GM18520 (cell line): ENCODE measurements at regions not wholly inside any gene's neighbourhood (a gene's known extent, or its start where the extent isn't known, plus 50 kb on each side); places are given as distances from the start of the nearest gene placed in this dataset.
"Not testable (repeated sequence)": the region's sequence is repeated elsewhere in the genome, so short reads cannot be mapped to it uniquely, and the experiment has no call there.

Source experiments
- ATAC-seq: cut with Tn5 transposase; IDR thresholded peaks from one replicate; pipeline ENCODE4 v1.9.1; 2021; ENCODE audit not compliant: unreplicated experiment

DNA sequence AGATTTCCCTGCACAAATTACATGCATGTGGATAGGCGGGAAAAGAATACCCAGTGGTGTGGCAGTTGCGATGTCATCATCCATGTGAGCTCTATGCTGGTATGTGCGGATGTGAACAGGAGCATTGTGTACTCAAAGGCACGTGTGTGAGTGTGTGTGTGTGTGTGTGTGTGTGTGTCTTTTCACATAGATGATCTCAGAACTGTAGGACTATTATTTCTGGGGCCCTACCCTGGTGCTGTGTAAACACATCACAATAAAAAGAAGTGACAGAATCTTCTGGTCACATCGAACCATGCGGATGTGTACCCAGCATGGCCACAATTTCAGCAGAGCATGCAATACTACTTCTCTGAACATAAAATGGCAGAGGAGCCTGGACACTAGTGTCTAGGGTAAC, 624.8 kb downstream of the MID1IP1 start:
- no peak for ATAC-seq

DNA sequence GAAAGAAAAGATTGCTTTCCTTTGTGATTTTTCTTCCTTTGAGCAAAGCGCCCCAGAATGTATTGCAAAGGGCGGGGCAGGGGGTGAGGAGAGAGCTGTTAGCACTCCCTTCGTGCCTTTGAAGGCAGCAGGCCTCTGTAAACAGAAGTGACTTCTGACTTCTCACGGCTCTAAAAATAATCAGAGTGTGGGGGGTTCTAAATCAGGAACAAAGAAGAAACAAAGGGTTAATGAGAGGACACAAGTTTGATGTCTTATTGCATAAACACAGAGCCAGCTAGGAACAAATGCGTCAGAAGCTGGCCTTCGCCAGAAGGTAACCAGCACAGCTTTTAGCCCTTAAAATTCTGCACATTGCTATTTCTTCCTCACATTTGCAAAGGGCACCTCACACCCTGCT, 626.2 kb downstream of the MID1IP1 start:
- ATAC-seq, result no peak

DNA sequence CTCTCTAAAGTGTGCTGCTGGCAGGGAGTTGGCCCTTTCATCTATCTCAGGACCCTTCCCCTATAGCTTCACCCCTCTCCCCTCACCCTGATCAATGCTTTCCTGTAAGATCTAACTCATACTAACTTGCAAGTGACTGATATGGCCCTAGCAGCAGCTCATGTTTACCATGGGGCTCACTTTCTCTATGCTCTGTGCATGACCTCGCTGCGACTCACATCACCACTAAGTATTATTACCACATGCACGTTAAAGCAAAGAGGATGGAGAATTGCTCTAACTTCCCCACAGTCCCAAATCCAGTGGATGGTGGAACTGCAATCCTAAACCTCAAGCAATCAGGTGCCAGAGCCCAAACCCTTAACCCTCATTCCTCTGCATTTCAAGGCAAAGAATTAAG, 626.6 kb downstream of the MID1IP1 start:
- ATAC-seq, result no peak

DNA sequence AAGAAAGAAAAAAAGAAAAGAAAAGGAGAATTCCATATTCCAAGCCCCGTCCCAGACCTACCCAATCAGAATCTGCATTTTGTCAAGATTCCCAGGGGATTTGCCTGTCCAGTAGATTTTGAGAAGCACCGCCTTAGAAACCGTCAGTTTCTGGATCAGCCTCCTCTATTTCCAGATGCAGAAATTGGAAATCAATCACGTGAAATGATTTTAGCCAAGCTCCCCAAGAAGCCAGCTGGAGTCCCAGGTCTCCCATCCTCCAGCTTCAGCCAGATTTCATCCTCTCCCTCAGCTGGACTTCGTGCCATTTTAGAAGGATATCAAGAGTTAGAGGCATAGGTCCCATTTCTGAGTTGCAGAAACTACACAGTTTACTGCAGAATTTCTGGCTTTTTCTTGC, 629.3 kb downstream of the MID1IP1 start:
- ATAC-seq, result no peak

DNA sequence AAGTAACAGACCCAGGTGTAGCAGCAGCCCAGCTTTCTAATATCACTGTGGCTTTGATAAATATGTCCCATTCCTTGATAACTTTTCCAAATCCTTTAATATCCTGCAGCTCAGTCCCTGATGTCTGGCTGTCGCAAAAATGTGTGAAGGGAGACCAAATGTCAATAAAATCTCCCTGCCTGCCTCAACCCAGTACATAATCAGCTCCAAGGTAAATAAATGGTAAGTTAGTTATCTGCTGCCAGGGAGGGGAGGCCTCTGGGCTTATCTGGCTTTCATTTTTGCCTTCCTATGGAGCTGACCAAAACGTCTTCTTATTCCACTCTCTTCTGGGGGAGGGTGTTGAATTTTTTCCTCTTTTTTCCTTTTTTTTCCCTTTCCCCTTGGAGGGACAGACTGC, 630.6 kb downstream of the MID1IP1 start:
- no peak for ATAC-seq

DNA sequence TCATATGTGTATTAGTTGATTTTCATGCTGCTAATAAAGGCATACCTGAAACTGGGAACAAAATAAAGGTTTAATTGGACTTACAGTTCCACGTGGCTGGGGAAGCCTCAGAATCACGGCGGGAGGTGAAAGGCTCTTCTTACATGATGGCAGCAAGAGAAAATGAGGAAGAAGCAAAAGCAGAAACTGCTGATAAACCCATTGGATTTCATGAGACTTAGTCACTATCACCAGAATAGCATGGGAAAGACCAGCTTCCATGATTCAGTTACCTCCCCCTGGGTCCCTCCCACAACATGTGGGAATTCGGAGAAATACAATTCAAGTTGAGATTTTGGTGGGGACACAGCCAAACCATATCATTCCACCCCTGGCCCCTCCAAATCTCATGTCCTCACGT, 633.4 kb downstream of the MID1IP1 start:
- ATAC-seq, result not testable (repeated sequence)

DNA sequence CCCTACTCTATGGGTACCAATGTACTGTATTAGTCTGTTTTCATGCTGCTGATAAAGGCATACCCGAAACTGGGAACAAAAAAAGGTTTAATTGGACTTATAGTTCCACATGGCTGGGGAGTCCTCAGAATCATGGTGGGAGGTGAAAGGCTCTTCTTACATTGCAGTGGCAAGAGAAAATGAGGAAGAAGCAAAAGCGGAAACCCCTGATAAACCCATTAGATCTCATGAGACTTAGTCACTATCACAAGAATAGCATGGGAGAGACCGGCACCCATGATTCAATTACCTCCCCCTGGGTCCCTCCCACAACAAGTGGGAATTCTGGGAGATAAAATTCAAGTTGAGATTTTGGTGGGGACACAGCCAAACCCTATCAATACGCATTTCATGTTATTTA, 635.3 kb downstream of the MID1IP1 start:
- not testable (repeated sequence) for ATAC-seq

DNA sequence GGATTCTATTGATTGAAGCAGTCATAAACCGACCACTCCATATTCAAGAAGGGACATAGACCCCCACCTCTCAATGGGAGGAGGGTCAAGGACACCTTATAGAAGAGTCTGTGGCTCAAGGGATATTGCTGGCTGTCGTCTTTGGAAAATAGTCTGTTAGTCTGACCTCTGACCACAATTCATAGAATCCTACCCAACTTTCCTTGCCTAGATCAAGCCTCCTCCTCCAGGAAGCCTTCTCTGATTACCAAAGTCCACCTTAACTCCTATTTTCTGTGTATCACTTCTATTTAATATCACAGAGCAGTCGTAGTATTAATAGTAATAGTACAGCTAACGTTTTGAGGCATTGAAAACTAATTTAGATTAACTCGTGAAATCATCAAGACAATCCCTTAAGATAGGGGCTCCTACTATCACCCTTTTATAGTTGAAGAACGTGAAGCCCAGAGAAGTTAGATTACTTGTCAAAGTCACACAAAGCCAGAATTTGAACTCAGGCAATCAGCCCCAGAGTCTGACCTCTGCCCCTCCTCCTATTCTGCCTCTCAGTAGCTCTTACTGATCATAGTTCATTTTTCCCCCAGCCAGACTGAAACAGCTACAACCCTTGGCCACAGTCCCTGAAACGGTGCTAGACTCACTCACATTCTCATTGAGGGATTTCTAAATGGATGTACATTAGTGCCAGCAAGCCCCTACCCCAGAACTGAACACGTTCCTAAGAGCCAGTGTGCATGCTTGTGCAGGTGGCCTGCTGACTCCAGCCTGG, 636.6 kb downstream of the MID1IP1 start:
- ATAC-seq, result no peak

DNA sequence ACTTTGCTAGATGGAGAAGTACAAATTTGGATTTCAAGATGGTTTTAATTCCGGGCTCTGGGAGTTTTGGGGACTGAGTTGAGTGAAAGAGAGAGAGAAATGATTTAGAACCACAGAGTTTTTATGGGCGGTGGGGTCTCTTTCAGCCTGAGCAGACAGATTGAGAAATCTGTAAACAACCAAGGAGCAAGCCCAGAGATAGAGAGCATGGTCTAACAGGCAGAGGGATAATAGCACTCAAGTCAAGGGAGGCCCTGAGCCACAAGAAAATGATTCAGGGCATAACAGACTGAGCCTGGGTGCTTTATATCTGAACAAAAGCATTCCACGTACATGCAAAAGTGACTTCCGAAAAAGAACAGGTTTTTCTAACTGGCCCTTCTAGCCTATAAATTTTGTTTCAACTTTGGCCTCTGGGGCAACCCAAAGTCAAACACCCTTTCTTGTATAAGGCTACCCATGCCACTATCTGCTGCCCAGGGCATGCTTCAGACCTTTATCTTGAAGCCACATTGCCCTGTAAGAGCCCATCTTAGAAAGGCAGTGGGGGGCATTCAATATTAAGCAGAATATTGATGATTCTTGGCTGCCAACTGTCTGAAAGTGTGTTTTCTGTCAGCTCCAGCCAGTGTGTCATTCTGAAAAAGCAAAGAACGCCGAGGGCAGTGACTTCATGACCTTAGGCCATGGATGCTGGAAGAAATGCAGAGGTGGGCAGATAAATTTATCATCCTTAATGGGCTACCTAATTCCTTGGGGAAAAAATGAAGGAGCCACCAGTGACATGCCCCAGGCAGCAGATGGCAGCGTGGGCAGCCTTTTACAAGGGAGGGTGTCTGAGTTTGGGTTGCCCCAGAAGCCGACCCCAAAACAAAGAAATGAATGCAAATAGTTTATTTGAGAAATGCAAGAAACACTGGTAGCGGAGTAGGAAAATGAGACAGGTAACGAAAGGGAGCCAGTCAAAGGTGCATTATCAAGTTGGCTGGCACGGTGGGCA, 637.6 kb downstream of the MID1IP1 start:
- ATAC-seq, result no peak

DNA sequence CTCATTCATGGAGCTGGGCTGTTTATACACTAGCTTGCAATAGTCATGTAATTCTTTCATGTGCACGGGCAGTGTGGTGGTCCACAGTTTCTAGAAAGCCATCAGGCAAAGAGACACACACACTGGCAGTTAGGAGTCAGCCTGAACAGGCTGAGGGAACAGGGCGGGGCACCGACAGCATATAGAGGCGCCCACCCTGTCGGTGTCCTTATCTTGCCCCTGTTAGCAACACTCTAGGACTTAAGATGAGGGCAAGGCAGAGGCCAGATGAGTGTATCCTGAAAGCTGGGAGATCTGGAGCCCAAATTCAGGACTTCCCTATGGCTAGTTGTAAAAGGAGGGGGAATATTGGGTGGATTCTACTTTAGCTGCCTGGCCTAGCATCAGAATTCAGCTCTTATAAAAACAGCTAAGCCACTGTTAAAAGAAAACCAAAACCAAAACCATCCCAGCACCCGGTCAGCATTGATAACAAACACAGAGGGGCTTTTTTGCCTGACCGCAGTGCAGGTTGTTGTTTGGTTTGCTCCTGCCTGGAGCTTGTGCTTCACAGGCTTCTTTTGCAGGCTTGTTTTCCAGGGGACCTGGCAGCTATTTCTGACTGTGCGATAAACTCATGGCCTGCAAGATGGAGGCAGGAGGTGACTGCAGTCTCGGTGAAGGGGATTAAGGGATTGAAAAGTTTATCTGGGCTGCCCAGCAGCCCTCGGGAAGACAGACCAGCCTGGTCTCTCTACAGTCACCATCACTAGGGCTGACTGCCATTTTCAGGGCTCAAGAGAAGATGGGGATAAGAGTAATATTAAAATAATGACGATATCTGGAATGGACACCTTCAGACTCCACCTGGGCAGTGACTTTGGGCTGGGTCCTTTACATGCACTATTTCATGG, 638.9 kb downstream of the MID1IP1 start:
- peak; percentile 58 for ATAC-seq

DNA sequence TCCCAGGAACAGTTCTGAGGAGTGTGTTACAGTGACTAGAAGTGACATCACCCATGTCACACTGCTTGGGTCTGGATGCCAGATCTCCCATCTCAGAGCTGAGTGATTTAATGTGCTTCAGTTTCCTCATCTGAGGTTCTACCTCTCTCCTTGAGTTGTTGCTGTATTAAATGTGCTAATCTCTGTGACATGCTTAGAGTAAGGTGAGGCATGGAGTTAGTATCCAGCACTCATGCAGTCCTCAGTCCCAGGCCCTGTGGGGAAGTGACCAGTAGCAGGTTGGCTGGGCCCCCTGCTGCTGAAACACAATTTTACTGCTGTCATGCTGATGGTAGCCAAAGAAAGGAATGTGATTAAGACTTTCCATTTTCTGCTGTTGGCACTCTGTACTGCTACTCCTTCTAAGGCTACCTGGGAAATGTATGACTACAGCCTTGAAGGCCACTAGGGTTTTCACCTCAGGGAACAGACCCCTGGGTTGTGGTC, 639.6 kb downstream of the MID1IP1 start:
- peak; percentile 5 for ATAC-seq

DNA sequence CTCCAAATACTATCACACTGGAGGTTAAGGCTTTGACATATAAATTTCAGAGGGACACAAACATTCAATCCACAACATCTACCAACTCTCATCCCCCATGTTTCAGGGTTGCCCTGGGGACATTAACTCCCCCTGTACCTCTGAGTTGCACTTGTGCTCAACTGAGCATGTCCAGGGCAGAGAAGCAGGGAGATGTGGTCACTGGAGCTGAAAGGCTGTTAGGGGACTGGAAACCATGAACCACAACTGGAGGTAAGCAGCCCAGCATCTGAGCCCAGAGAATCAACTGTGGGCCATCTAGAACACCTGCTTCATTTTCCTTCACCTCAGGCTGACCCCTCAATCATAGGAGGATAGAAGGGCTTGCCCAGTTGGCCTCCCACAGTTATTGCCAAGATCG, 641.1 kb downstream of the MID1IP1 start:
- ATAC-seq, result no peak

DNA sequence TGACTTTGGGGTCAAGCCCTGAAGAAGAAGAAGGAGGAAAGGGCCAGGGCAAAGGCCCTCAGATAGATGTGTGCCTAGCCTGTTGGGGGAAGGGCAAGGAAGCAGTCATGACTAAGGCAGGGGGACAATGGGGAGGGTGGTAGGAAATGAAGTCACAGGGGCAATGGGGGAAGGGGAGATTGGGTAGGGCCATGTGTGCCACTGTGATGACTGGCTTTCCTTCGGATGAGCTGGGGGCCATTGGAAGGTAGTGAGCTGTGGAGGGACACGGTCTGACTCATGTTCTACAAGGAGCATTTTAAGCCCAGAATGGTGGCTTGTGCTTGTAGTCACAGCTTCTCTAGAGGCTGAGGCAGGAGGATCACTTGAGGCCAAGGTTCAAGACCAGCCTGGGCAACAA, 642.0 kb downstream of the MID1IP1 start:
- ATAC-seq, result no peak

DNA sequence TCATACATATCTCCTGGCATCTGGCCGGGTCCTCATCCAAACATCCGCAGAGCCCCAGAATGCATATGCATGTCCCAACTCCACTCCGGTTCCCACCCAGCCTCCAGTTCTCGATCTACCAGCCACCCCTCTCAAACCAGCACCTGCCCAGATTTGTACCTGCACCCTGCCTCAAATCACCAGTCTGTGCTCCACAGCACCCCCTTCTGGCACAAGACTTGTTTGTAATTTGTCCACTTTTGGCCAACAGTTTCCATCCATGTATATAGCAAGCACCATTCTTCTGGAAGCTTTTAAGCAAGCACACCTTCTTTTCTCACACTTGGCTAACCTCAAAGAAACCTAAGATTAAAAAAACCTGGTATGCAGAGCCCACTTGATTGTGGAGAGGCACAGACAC, 644.1 kb downstream of the MID1IP1 start:
- no peak for ATAC-seq

DNA sequence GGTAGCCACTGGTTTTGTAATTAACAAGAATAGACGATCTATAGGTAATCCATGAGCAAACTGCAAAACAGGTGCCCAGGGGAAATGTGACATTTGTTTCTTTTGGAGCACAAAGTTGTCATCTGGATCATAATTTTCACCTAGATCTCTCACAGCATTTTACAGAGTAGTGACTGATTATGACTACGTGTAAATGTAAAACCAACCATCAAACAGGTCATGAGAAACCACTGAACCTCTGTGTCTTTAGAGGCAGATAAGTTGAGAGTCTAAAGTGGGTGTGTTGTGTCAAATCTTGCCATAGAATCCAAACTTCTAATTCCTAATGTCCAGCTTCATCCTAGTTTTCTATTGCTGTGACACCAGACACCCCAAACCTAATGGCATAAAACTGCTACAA, 648.1 kb downstream of the MID1IP1 start:
- ATAC-seq, result no peak

DNA sequence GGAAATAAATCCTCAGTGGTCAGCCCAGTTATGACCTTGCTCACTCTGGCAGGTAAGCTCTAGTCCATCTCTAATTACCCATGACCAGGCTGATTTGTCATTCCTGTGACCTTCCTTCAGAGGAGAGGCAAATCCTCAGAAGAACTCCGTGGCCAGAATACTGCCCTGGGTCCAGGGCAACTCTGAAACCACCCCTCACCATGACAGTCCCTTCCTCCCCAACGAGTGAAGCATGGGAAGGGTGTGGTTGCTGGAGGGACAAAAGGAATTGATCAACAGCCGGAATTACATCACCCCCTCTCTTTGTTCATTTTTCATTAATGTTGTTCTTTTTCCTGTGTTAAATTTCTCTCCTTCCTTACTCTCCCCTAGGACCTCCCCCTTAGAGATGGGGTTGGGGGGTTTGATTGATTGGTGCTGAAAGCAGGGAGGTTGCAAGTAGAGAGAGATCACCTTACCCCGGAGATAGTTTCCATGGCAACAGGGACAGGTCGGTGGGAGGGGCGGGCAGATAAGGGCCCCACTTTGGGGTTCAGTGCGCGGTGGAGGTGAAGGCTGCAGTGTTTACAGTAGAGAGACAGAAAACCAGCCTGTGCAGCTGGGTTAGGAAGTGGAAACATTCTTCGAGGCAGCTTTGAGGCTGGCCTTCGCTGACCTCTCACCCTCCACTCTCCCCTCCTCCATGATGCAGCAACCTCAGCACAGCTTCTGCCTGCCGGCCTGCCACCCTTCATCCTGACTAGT, 647.4 kb downstream of the BCOR start:
- ATAC-seq, result no peak

DNA sequence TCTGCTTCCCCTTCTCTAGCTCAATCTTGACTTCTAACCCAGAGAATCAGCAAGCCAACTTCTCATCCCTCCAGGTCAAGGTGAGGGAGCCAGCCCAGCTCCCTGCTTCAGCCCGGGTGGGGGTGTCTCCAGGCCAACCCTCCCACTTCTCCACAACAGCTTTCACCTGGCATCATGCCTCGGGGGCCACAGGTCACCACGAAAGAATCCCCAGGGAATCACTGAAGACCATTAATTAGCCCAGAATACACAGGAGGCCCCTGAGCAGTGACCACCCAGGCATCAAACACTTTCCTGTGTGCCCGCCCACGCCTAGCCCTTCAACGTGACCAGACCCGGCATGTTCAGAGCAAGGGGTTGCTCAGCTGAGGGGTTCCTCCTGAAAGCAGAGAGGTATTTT, 646.7 kb downstream of the BCOR start:
- no peak for ATAC-seq

DNA sequence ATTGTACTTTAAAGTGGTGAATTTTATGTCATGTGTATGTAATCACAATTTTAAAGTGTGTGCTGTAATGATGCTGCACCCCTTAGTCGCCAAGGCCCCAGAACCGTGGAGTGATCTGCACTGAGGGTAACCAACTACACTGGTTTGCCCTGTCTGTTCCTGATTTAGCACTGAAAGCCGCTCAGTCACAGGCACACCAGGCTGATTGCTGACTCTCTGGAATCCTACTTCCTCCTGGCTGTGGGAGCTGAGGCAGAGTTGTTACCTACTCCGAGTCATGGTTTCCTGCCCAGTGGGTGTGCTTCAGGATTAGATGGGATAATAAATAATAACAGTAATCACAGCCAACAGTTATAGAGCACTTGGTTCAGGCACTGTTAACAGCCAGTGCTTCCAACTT, 645.4 kb downstream of the BCOR start:
- ATAC-seq, result no peak

DNA sequence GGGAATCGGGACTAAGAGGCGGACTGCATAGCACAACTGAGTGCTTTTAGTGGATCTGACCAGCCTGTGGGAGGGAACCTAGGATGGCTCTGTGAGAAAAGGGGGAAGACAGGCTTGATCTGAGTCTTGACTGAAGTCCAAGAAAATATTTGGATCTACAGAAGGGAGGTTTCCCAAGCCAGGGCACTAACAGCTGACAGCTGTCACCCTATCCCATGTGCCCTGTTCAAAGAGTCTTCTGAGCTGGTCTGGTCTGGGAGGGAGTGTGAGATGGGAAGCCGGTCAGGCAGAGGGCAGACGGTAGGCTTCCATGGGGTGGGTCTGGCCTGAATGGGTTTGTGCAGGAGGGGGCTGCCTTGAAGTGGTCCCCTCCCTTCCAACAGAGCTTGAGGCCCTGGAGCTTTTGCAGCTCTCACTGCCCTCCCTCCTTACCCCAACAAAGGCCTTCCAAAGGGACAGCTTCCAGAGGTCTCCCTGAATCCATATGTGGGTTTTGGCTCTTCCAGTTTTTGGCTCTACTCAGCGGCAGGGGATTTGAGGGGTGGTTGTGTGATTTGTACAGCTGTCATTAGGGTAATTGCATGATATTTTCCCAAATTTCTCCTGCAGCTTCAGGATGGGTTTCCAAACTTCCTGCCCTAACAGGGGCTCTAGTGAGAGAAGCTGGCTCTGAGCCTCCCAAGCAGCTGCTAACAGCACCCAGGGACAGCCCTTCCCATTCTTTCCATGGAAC, 643.7 kb downstream of the BCOR start:
- ATAC-seq, result no peak
